IPS DF 6.9 (cell line): ENCODE measurements at regions not wholly inside any gene's neighbourhood (a gene's known extent, or its start where the extent isn't known, plus 50 kb on each side); places are given as distances from the start of the nearest gene placed in this dataset.
"Not testable (repeated sequence)": the region's sequence is repeated elsewhere in the genome, so short reads cannot be mapped to it uniquely, and the experiment has no call there.

Experiments
- DNase-seq: peaks from one replicate; pipeline ENCODE4 v3.0.0-alpha.2; 2013; ENCODE audit warnings: low read depth, low spot score
- H3K27ac ChIP-seq: one replicate; pipeline ENCODE4 v1.5.1; 2013; ENCODE audit warnings: low read length, control low read depth
- H3K27me3 ChIP-seq: 2 replicates; pipeline ENCODE4 v1.6.1; 2013; ENCODE audit warnings: mild to moderate bottlenecking, low read length; ENCODE audit not compliant: control insufficient read depth, insufficient read depth
- H3K36me3 ChIP-seq: 2 replicates; pipeline ENCODE4 v1.6.1; 2013; ENCODE audit warnings: low read length; ENCODE audit not compliant: control insufficient read depth, insufficient read depth
- H3K4me1 ChIP-seq: 2 replicates; pipeline ENCODE4 v1.6.1; 2013; ENCODE audit warnings: low read length; ENCODE audit not compliant: control insufficient read depth, insufficient read depth
- H3K4me3 ChIP-seq: 2 replicates; pipeline ENCODE4 v1.5.1; 2013; ENCODE audit warnings: mild to moderate bottlenecking, low read length
- H3K9me3 ChIP-seq: 2 replicates; pipeline ENCODE4 v1.6.1; 2013; ENCODE audit warnings: low read length, inconsistent platforms; ENCODE audit not compliant: control insufficient read depth, insufficient read depth
- WGBS: extraction: QIAGEN DNeasy Blood & Tissue Kit; methylation state at CpG from one replicate; pipeline ENCODE4 v1.1.7; 2013; ENCODE audit warnings: mixed read lengths, missing lambda C conversion rate; ENCODE audit not compliant: insufficient read length, insufficient coverage; 5-methylcytosine and 5-hydroxymethylcytosine counted together

- WGBS = no CpG with 5 or more reads among the region's 18 CpGs
- no peak for DNase-seq
- H3K4me3 ChIP-seq = peak overlapping the region; percentile 41; the same call in 1 of the 2 replicates
- peaks cover 4% of the 10 kb centered on the region; the same call in 1 of the 2 replicates for H3K27me3 ChIP-seq
- no peak overlapping the region for H3K27ac ChIP-seq
- no peaks in the 10 kb centered on the region for H3K36me3 ChIP-seq
- H3K4me1 ChIP-seq = no peaks in the 10 kb centered on the region
- no peaks in the 10 kb centered on the region for H3K9me3 ChIP-seq
Measured at GRCh38 chr6:27669624-27670301, 196.9 kb upstream of the ZNF184 start.

GRCh38 chr6:27669295-27669623 lies 196.4 kb upstream of the ZNF184 start:
- H3K27ac ChIP-seq = no peak overlapping the region
- no peaks in the 10 kb centered on the region for H3K36me3 ChIP-seq
- DNase-seq = no peak
- H3K4me1 ChIP-seq = no peaks in the 10 kb centered on the region
- no CpG with 5 or more reads among the region's 11 CpGs for WGBS
- H3K4me3 ChIP-seq = peak overlapping the region; percentile 41; the same call in 1 of the 2 replicates
- H3K9me3 ChIP-seq = no peaks in the 10 kb centered on the region
- peaks cover 4% of the 10 kb centered on the region; the same call in 1 of the 2 replicates for H3K27me3 ChIP-seq

- H3K27ac ChIP-seq = no peak overlapping the region
- peaks cover 4% of the 10 kb centered on the region; the same call in 1 of the 2 replicates for H3K27me3 ChIP-seq
- peak overlapping the region; percentile 46; the same call in 1 of the 2 replicates for H3K4me3 ChIP-seq
- H3K9me3 ChIP-seq = no peaks in the 10 kb centered on the region
- 100% methylated on average over 1 of the region's 36 CpGs for WGBS
- no peaks in the 10 kb centered on the region for H3K4me1 ChIP-seq
- no peaks in the 10 kb centered on the region for H3K36me3 ChIP-seq
- no peak for DNase-seq
Measured at GRCh38 chr6:27668442-27669294, 195.8 kb upstream of the ZNF184 start.

GRCh38 chr6:27667657-27668441 lies 194.9 kb upstream of the ZNF184 start:
- Histone ChIP-seq H3K4me1 (no peaks in the 10 kb centered on the region), H3K36me3 (no peaks in the 10 kb centered on the region), H3K27ac (no peak overlapping the region), H3K27me3 (peaks cover 4% of the 10 kb centered on the region; the same call in 1 of the 2 replicates), H3K4me3 (peak overlapping the region; percentile 46; the same call in 1 of the 2 replicates), H3K9me3 (no peaks in the 10 kb centered on the region)
- no CpG with 5 or more reads among the region's 22 CpGs for WGBS
- no peak for DNase-seq

GRCh38 chr6:27667016-27667656 lies 194.2 kb upstream of the ZNF184 start:
- no peak for DNase-seq
- WGBS = no CpG with 5 or more reads among the region's 14 CpGs
- Histone ChIP-seq H3K36me3 (no peaks in the 10 kb centered on the region), H3K4me1 (no peaks in the 10 kb centered on the region), H3K4me3 (peak overlapping the region; percentile 46; the same call in 1 of the 2 replicates), H3K27ac (no peak overlapping the region), H3K9me3 (no peaks in the 10 kb centered on the region), H3K27me3 (peaks cover 4% of the 10 kb centered on the region; the same call in 1 of the 2 replicates)

- no peak overlapping the region for H3K27ac ChIP-seq
- DNase-seq = no peak
- H3K9me3 ChIP-seq = no peaks in the 10 kb centered on the region
- no peaks in the 10 kb centered on the region for H3K36me3 ChIP-seq
- WGBS = no CpG with 5 or more reads among the region's 1 CpG
- H3K4me3 ChIP-seq = no peak overlapping the region
- H3K27me3 ChIP-seq = peaks cover 4% of the 10 kb centered on the region; the same call in 1 of the 2 replicates
- H3K4me1 ChIP-seq = no peaks in the 10 kb centered on the region
Measured at GRCh38 chr6:27662769-27663168, 189.9 kb upstream of the ZNF184 start.

GRCh38 chr6:27662212-27662611 lies 189.3 kb upstream of the ZNF184 start:
- H3K36me3 ChIP-seq, H3K27me3 ChIP-seq, H3K4me1 ChIP-seq, H3K9me3 ChIP-seq, H3K4me3 ChIP-seq, DNase-seq, H3K27ac ChIP-seq: not testable (repeated sequence)
- no CpG with 5 or more reads among the region's 5 CpGs for WGBS

- no CpG with 5 or more reads among the region's 60 CpGs for WGBS
- not testable (repeated sequence) for H3K36me3 ChIP-seq, H3K4me3 ChIP-seq, H3K4me1 ChIP-seq, H3K27ac ChIP-seq, H3K9me3 ChIP-seq, H3K27me3 ChIP-seq, DNase-seq
Measured at GRCh38 chr6:27653143-27653825, 180.4 kb upstream of the ZNF184 start.

- Histone ChIP-seq H3K27ac (no peak overlapping the region), H3K4me3 (peak overlapping the region; percentile 88; the same call in 1 of the 2 replicates), H3K36me3 (no peaks in the 10 kb centered on the region), H3K4me1 (no peaks in the 10 kb centered on the region), H3K27me3 (no peaks in the 10 kb centered on the region), H3K9me3 (no peaks in the 10 kb centered on the region)
- DNase-seq = no peak
- no CpG with 5 or more reads among the region's 7 CpGs for WGBS
Measured at GRCh38 chr6:27651371-27651732, 178.4 kb upstream of the ZNF184 start.
